NCI-H2107 treated with DMSO at 0.1 percent for 48 hours (cell line): ENCODE measurements at regions not wholly inside any gene's neighbourhood (a gene's known extent, or its start where the extent isn't known, plus 50 kb on each side); places are given as distances from the start of the nearest gene placed in this dataset.

ENCODE experiments used
- DNase-seq: peaks from one replicate; lab custom pipeline; 2025; ENCODE audit not compliant: unreplicated experiment; lab: John Stamatoyannopoulos, UW

GRCh38 chr2:217451666-217452065, 551.1 kb downstream of the TNS1 start:
- no peak for DNase-seq

DNA sequence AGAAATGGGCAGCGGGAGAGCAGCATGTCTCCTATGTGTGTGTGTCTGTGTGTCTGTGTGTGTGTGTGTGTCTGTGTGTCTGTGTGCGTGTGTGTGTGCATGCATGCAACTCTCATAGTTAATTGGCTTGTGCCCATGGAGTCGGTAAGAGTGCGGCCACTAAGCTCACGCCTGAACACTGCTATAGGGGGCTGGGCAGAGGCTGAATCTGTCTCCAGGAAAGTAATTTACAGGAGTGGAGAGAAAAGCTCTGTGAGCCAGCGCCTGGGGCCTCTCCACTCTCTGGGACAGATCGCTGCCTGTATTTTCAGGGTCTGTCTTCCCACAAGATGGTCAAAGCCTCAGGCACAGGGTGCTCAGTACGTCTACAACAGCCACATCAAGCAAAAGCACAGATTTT, 553.4 kb downstream of the TNS1 start:
- no peak for DNase-seq

DNA sequence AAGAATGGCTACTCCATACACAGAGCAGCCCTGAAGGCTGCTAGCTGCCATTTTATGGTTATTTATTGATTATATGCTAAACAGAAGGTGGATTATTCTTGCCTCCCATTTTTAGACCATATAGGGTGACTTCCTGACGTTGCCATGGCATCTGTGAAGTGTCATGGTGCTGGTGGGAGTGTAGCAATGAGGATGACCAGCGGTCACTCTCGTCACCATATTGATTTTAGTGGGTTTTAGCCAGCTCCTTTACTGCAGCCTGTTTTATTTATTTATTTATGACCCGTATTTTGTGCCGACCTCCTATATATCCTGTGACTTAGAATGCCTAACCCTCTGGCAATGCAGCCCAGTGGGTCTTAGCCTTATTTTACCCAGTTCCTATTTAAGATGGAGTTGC, 553.9 kb downstream of the TNS1 start:
- no peak for DNase-seq

GRCh38 chr2:217445723-217446122, 557.1 kb downstream of the TNS1 start:
- DNase-seq = no peak

DNA sequence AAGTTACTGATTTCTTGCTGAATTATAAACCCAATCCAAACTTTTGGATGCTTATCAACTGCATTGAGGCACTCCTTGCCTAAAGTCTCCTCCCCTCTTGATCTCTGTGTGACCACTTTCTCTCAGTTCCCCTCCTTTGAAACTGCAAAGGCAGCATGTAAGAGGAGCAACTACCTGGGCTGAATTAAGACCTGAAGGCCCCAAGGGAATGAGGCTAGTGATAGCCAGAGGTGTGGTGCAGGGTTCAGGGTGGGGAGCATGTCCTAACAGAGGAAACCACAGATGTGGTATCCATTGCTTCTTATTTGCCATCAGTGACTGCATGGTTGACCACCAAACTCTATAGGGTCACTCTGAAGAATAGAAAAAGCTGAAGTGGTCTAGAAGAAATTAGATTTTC, 557.9 kb downstream of the TNS1 start:
- DNase-seq = no peak

DNA sequence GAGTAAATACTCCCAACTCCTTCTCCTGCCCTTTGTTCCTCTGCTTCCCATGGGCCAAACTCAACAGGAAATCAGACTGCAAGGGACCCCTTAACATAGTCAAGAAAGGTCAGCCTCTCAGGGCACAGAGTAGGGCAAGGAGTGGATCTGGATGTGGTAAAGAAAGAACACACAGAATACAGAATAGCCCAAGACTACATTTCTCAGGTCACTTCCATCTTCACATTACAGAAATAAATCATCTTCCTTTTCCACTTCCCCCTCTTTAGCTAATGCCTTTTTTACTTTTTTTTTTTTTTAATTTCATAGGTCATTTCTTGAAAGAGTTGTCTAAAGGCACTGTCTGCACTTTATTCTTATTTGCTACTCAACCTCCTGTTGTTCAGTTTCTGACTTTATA, 558.3 kb downstream of the TNS1 start:
- no peak for DNase-seq

DNA sequence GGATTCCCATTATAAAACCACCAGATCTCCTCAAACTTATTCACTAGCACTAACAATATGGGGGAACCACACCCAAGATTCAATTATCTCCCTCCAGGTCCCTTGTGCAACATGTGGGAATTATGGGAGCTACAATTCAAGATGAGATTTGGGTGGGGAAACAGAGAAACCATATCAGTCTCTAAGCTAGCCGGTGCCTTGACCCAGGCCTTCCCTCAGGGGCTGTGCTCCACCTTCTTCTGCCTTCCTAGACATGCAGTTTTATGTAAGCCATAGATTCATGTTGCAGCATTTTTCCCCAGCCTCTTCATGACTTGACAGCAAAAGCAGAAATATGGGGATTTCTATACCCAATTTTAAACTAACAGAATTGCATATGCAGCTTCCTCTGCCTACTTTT, 559.2 kb downstream of the TNS1 start:
- DNase-seq = no peak

DNA sequence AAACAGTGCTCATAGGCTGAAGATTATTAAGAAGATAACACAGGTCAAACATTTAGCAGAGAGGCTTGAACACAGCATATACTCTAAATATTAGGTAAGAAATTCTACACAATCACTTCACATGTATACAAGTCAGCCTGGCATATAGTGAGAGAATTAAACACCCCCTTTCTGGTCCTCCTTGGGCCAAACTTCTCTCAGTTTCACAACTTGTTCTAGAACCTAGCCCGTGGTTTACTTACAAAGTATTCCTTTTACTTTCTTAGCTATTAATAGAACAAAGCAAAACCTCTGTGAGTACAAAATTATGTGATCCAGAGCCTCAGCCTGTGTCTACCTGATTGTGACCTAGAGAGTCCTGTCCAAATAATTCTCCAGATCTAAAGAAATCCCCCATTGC, 562.8 kb downstream of the TNS1 start:
- no peak for DNase-seq

DNA sequence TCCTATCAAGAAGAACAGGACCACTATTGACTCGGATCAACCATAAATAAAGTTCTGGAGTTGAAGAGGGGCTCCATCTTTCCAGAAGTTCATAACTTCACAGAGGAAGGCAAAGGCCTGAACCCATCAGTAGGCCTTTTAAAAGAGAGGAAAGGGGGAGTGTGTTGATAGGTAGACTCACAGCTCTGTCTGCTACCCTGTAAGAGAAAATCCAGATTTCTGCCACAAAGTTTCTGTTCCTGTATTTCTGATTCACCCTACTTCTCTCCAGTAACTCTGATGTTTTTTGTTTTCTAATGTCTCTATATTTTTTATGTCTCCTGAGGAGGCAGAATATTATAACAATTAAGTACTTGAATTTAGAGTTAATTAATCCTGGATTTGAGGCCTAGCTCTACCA, 564.0 kb downstream of the TNS1 start:
- DNase-seq = no peak

GRCh38 chr2:217438136-217438535, 564.7 kb downstream of the TNS1 start:
- DNase-seq = no peak

- DNase-seq = no peak
Measured at GRCh38 chr2:217437290-217437870, 565.4 kb downstream of the TNS1 start.

DNA sequence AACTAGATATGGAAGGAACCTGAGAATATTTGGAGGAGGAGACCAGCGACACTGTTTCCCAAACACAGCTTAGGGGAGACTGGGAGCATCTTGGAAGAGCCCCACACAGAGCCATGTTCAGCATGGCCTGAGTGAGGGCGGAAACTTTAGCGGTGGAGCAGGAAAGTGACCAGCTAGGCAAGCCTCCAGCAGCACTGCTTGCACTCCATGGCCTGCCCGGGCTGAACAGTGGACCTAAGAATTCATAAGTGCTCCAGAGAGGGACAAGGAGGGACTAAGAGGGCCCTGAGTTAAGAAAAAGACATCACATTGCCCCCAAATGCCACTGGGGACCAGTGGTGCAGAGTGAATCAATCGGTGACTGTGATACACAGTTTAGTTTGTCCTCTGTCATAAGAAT, 566.4 kb downstream of the TNS1 start:
- DNase-seq = no peak

GRCh38 chr2:217434180-217434975, 568.4 kb downstream of the TNS1 start:
- peak; percentile 88 for DNase-seq

DNA sequence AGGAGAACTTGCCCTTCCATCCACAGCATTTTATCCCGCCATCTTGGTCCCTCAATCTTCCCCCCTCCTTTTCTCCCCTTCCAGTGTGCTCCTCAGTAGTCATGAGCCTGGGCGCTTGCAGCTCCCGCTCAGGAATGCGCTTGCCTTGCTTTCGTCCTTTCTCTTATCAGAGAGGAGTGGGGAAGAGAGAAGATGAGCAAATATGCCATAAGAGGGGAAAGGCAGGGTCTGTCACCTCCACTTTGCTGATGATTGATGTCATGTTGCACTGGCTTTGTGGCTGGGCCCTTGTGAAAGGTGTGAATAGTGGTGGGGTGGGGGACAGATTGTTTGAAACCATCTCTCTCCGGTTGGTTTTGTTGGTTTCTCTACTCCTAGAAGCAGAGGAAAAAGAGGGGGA, 569.3 kb downstream of the TNS1 start:
- DNase-seq = no peak

GRCh38 chr2:217431577-217432269, 571.1 kb downstream of the TNS1 start:
- no peak for DNase-seq

DNA sequence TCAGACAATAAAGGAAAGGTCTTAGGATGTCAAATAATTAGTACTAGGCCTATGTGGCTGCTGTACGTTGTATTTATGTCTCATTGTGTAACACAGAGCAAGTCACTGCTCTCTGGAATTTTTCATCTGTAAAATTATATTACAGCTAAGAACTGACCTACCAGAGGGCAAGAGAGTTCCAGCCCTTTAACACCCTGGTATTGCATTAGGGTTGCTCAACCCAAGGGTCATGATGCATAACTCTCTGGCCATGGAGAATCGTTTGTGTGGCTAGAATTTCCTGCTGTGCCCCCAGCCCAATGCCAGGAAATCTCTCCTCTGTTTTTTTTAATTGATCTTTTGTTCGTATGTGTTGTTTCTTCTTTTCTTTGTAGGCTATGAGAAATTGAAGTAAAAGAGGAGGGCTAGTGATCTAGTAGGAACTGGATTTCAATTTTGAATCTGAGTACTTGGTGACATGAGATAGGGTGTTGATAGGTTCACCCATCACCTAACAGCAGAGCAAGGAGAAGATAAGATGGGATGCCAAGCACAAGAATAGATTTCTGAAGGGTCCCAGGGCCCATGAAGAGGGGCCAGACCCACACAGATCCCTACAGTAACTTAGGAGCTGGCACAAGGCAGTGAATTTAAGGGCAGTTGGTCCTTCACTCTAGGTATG, 571.2 kb upstream of the TNP1 start:
- DNase-seq = no peak

DNA sequence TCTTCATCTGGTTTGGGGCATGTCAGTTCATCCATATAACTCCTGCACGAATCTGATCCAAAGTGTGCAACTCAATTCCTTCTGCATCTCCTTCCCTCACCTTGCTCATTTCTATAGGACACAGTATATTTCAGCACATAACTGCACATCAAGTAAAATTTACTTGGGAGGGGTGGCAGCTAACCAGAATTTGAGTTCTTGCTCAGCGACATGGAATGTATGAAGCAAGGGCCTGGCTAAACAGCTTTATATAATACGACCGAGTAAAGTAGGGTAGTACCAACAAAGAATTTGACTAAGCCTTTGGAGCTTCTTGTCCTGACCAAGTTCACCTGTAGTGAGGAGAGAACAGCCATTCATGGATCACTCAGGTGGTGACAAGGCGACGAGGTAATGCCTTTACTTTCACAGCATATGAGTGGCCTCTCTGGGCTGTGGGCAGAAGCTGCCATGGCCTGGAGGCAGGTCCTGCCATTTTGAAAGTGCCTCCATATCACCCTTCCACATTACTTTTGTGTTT, 570.2 kb upstream of the TNP1 start:
- DNase-seq = no peak

GRCh38 chr2:217421834-217422233, 562.0 kb upstream of the TNP1 start:
- DNase-seq = no peak

DNA sequence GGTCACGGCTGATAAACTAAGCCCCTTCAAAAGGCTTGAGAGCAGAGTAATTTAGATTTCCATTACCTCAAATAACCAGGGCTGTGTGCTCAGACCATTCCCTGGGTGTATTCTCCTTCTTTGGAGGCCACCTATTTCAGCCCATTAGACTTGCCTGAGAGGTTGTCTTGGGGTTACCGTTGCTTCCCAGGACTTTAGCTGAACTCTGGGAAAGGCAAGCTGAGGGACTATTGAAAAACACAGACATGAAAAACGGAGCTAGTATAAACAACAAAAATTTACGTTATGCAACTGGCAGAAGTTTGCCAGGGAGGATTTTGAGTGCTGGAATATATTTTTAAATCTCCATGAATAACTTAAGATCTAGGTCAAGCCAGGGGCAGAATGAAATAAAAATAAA, 561.0 kb upstream of the TNP1 start:
- no peak for DNase-seq

DNA sequence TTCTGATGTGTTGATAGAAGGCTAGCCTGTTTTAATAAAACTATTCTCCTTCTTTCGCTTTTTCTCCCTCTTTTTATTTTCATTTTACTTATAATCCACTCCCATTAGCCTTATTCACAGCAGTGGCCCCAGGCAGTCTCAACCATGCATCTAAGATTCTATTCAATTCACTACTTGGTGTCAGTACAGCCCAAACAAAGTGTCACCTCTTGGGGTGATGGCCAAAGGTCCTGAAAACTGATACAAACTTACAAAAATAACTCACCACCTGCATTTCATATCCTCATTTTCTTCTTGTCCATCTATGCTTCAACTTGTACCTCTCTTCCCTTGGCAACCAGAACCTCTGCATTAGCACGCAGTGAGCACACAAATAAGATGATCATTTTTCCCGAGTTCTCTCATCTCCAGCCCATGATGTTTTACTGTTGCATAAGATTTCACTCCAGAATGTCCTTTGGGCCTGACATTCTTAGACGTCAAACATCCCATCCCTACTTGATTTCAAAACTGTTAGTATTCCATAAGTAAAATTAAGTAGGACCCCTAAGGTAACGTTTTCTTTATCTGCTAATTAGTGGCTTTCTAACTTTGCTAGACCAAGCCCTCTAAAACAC, 559.3 kb upstream of the TNP1 start:
- DNase-seq = no peak

GRCh38 chr2:217418544-217418943, 558.7 kb upstream of the TNP1 start:
- no peak for DNase-seq
